ENCODE measurements at regions not wholly inside any gene's neighbourhood (a gene's known extent, or its start where the extent isn't known, plus 50 kb on each side); places are given as distances from the start of the nearest gene placed in this dataset.

DNA sequence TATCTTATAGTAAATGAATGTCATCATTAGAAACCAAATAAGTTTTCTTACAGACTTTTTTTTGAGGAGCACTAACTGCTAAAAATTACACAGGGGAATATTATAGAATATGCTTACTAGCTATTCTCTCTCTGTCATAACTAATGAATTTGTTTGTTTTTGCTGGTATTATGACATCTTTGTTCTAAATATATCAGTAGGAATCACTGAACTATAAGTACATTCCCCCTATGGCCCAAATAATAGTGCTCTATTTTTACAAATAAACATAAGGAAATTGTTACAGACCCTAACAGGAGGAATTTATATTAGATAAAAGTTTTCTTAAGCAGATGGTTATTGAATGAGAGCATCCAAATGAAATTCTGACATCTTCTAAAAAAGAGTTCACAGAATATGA, 83.0 kb upstream of the RIOK2 start:
- TF ChIP-seq POLR2AphosphoS5 (IDR thresholded peaks at IDR 0.05) (no peak), CTCF (IDR thresholded peaks at IDR 0.05) (no peak), POLR2A (IDR thresholded peaks at IDR 0.05) (no peak)
